AG09319 (cell line): ENCODE measurements at regions not wholly inside any gene's neighbourhood (a gene's known extent, or its start where the extent isn't known, plus 50 kb on each side); places are given as distances from the start of the nearest gene placed in this dataset.

Experiments used
- DNase-seq: peaks from one replicate; pipeline ENCODE4 v3.0.0-alpha.2; 2010; ENCODE audit warnings: low read depth; ENCODE audit errors: extremely low read depth
- CTCF ChIP-seq: IDR thresholded peaks from 2 replicates; pipeline ENCODE4 v1.5.1; 2011; ENCODE audit warnings: low read depth, mild to moderate bottlenecking, inconsistent platforms, low read length, moderate library complexity

GRCh38 chr7:93048136-93048930, 69.4 kb downstream of the SAMD9 start:
- no peak for TF ChIP-seq CTCF
- no peak for DNase-seq

DNA sequence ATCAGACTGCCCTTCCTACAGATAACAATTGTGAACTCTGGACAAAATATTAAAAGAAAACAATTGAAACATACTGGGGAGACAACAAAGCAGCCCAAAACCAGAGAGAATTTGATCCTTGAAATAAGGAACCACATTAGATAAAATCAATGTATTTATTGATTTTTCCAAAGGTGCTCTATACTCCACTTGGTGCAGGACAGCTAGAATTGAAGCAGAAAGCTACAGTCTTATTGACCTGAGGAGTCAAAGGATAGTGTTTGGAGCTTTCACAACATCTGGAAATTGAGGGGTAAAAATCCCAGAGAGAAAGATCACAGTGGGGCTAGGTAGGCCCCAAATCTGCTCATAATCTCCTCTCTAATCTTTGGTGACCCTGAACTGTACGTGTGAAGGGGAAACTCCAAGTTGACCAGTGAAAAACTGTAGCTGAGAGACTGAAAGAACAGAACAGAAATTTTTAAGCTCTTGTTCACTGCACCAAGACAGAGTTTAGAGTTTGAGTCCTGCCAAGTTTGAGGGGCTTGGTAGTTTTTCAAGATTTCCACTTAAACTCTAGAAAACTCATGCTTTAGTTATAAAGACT, 70.2 kb downstream of the SAMD9 start:
- no peak for TF ChIP-seq CTCF
- no peak for DNase-seq

DNA sequence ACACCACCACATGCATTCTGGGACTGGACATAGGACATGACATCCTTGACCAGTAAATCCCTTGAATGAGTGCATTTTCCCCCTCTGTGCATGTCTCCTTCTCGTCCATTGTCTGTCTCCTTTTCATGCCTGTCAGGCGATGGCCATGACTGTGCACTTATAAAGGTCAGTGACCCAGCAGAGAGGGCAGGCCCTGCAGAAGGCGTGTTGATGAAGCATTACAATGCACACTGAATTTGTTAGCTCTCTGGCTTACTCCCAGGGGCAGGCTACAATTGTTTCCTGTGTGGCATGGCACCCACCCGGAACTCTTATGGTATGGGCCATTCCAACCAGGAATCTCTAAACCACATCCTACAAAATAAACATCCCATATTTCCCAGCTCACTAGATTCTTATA, 71.1 kb downstream of the SAMD9 start:
- TF ChIP-seq CTCF, result no peak
- DNase-seq, result no peak

GRCh38 chr7:93044147-93044810, 73.5 kb downstream of the SAMD9 start:
- no peak for TF ChIP-seq CTCF
- DNase-seq, result no peak

DNA sequence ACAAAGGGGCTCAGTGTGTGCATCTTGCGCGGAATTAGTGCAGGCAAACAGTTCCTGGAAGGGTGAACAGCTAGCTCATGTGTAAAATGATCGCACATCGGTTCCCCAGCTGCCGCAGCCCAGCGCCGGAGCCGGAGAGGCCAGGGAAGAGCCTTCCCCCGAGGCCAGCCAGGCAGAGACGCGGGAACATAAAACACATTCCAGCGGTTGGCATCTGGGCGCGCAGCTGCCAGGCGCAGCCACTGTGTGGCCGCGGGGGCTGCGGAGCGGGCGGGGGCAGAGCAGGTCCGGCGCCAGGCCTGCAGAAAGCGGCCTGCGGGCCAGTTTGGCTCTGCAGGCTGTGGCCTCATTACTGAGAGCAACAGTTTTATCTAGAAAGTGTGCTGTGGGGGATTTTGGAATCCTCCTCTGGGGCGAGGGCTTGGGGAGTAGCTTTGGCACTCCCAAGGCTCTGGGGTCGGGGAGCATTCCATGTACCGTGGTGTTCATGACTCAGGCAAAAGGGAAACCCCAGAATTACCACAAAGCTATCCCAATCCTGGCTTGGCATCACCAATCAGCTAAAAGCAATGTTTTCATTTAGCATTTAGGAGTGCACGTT, 74.3 kb downstream of the SAMD9 start:
- DNase-seq, result peak; percentile 67
- no peak for TF ChIP-seq CTCF

GRCh38 chr7:93040355-93040754, 77.4 kb downstream of the SAMD9 start:
- no peak for DNase-seq
- TF ChIP-seq CTCF, result no peak

DNA sequence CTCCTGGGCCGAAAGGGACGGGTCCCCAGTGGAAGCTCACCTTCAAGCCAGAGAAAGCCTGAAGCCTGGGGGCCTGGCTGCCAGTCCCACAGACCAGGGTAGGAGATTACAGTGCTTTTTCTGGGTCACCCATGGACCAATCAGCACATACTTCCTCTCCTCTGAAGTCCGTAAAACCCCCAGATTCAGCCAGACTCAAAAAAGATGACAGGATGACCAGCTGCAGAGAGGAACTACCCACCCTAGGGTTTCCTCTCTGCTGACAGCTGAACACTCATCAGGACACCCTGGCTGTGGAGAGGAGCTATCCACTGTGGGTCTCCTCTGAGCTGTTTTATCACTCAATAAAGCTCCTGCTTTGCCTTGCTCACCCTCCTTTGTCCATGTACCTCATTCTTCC, 78.0 kb downstream of the SAMD9 start:
- TF ChIP-seq CTCF, result no peak
- no peak for DNase-seq
